HL-60 (cell line): ENCODE measurements at regions not wholly inside any gene's neighbourhood (a gene's known extent, or its start where the extent isn't known, plus 50 kb on each side); places are given as distances from the start of the nearest gene placed in this dataset.

Experiments used
- DNase-seq, 2 experiments: peaks; one replicate each; pipeline ENCODE4 v3.0.0-alpha.2; 2010 to 2020; ENCODE audit warnings: low read depth in 1 of 2, low spot score in 1 of 2
- H3K27ac ChIP-seq: fragments of 250-450 bp; sonication (Bioruptor Pico); replicated peaks from 2 replicates; pipeline ENCODE4 v1.5.1; 2020; ENCODE audit warnings: mild to moderate bottlenecking, moderate library complexity
- H3K27me3 ChIP-seq: fragments of 250-450 bp; sonication (Bioruptor Pico); 2 replicates; pipeline ENCODE4 v1.5.1; 2021; ENCODE audit warnings: mild to moderate bottlenecking, moderate library complexity; ENCODE audit not compliant: insufficient read depth, poor library complexity, severe bottlenecking
- H3K4me3 ChIP-seq: replicated peaks from 2 replicates; pipeline ENCODE4 v1.5.1; 2011; ENCODE audit warnings: mild to moderate bottlenecking, control low read depth, low read length; ENCODE audit not compliant: insufficient read depth
- CTCF ChIP-seq: IDR thresholded peaks from one replicate; pipeline ENCODE4 v1.5.1; 2011; ENCODE audit warnings: low read length, control low read depth, inconsistent platforms; ENCODE audit not compliant: insufficient read depth
- GABPA ChIP-seq: IDR thresholded peaks from 2 replicates; pipeline ENCODE4 v1.6.1; 2012; ENCODE audit warnings: low read depth
- POLR2AphosphoS5 ChIP-seq: IDR thresholded peaks from 2 replicates; pipeline ENCODE4 v1.6.1; 2012; ENCODE audit warnings: low read depth
- REST ChIP-seq: IDR thresholded peaks from 2 replicates; pipeline ENCODE4 v1.6.1; 2012; ENCODE audit warnings: low read depth; ENCODE audit not compliant: insufficient replicate concordance
- SPI1 ChIP-seq: IDR thresholded peaks from 2 replicates; pipeline ENCODE4 v1.6.1; 2012; ENCODE audit warnings: low read depth, mild to moderate bottlenecking, borderline replicate concordance

- DNase-seq: no peak
- Histone ChIP-seq H3K27me3 (peaks cover 9% of the 10 kb centered on the region), H3K27ac (no peak overlapping the region), H3K4me3 (no peak overlapping the region)
- no peak for TF ChIP-seq POLR2AphosphoS5
- TF ChIP-seq GABPA: no peak
- no peak for TF ChIP-seq REST
- no peak for TF ChIP-seq SPI1
- TF ChIP-seq CTCF: no peak
These were observed 118.8 kb upstream of the SPATA13 start for GRCh38 chr13:24041651-24042225.

GRCh38 chr13:24042710-24043440 is 117.6 kb upstream of the SPATA13 start:
- Histone ChIP-seq H3K27me3 (peaks cover 9% of the 10 kb centered on the region), H3K4me3 (no peak overlapping the region), H3K27ac (no peak overlapping the region)
- no peak for DNase-seq
- TF ChIP-seq REST: no peak
- no peak for TF ChIP-seq SPI1
- no peak for TF ChIP-seq GABPA
- TF ChIP-seq POLR2AphosphoS5: no peak
- TF ChIP-seq CTCF: no peak

- no peak for DNase-seq
- H3K4me3 ChIP-seq: no peak overlapping the region
- TF ChIP-seq CTCF: no peak
- H3K27me3 ChIP-seq: peaks cover 2% of the 10 kb centered on the region
- H3K27ac ChIP-seq: no peak overlapping the region
These were observed 116.8 kb upstream of the SPATA13 start for GRCh38 chr13:24043590-24044350.
